ENCODE measurements at regions not wholly inside any gene's neighbourhood (a gene's known extent, or its start where the extent isn't known, plus 50 kb on each side); places are given as distances from the start of the nearest gene placed in this dataset.

DNA sequence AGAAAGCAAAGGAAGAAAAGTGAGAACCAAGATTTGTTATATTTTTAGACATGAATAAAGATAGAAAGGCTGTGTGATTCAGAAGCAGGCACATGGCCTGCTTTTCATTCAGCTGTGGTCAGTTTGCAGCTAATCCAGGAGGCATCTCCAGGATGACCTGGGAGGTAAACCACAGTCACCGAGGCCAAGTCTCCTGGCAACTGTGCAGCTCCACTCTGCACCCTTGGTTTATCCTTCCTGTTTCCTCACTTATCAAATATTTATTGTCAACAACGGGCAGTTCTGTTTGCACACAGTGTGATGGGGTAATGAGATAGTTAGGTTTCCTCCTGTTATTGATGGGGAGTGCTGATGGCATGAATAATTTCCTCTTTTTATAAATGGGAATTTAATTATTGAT, 243.0 kb downstream of the PSAT1 start:
- TF ChIP-seq, protein P1, sequence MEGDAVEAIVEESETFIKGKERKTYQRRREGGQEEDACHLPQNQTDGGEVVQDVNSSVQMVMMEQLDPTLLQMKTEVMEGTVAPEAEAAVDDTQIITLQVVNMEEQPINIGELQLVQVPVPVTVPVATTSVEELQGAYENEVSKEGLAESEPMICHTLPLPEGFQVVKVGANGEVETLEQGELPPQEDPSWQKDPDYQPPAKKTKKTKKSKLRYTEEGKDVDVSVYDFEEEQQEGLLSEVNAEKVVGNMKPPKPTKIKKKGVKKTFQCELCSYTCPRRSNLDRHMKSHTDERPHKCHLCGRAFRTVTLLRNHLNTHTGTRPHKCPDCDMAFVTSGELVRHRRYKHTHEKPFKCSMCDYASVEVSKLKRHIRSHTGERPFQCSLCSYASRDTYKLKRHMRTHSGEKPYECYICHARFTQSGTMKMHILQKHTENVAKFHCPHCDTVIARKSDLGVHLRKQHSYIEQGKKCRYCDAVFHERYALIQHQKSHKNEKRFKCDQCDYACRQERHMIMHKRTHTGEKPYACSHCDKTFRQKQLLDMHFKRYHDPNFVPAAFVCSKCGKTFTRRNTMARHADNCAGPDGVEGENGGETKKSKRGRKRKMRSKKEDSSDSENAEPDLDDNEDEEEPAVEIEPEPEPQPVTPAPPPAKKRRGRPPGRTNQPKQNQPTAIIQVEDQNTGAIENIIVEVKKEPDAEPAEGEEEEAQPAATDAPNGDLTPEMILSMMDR (IDR thresholded peaks at IDR 0.05): no peak
- no peak for TF ChIP-seq POLR2A (IDR thresholded peaks at IDR 0.05)
